Thyroid gland (tissue), 4 donors: ENCODE measurements at regions not wholly inside any gene's neighbourhood (a gene's known extent, or its start where the extent isn't known, plus 50 kb on each side); places are given as distances from the start of the nearest gene placed in this dataset.

Experiments
- DNase-seq, 2 donors: peaks; one replicate each; pipeline ENCODE4 v3.0.0-alpha.2; 2019
- H3K27ac ChIP-seq, 3 donors: fragments of 200-600 bp; sonication (generic); 1 replicate in 2 of 3; 2 replicates in 1 of 3; pipeline ENCODE4 v1.5.1; 2016 to 2019; ENCODE audit warnings: mild to moderate bottlenecking in 1 of 3, moderate library complexity in 1 of 3
- H3K27me3 ChIP-seq: fragments of 200-600 bp; sonication (generic); one replicate; pipeline ENCODE4 v1.5.1; 2019
- H3K36me3 ChIP-seq, 2 donors: fragments of 200-600 bp; sonication (generic); one replicate each; pipeline ENCODE4 v1.5.1; 2016 to 2019
- H3K4me1 ChIP-seq, 2 donors: fragments of 200-600 bp; sonication (generic); one replicate each; pipeline ENCODE4 v1.5.1; 2017 to 2019
- H3K4me3 ChIP-seq, 3 donors: fragments of 200-600 bp; sonication (generic); replicated peaks in 1 of 3; 1 replicate in 2 of 3; 2 replicates in 1 of 3; pipeline ENCODE4 v1.5.1; 2016; ENCODE audit warnings: mild to moderate bottlenecking in 1 of 3
- H3K9me3 ChIP-seq: fragments of 200-600 bp; sonication (generic); one replicate; pipeline ENCODE4 v1.5.1; 2017
- CTCF ChIP-seq, 6 experiments: fragments of 200-600 bp in 3 of 6; fragments of 450-650 bp in 3 of 6; sonication (generic) in 3 of 6; IDR thresholded peaks; one replicate each; pipeline ENCODE4 v1.5.1; 2016 to 2019; ENCODE audit warnings: antibody characterized with exemption in 6 of 6, mild to moderate bottlenecking in 2 of 6, inconsistent platforms in 1 of 6, moderate library complexity in 1 of 6
- POLR2A ChIP-seq, 2 donors: fragments of 450-650 bp; IDR thresholded peaks; one replicate each; pipeline ENCODE4 v1.6.1; 2017; ENCODE audit warnings: antibody characterized with exemption in 2 of 2, mild to moderate bottlenecking in 2 of 2, moderate library complexity in 1 of 2
- WGBS, 2 donors: methylation state at CpG; one replicate each; pipeline ENCODE4 v1.1.5; 2017; 5-methylcytosine and 5-hydroxymethylcytosine counted together
- intact Hi-C: fragments of 100-400 bp; cut with DNase I; formaldehyde crosslinking; loops from one replicate; pipeline ENCODE4 v1.15.1; 2023

DNA sequence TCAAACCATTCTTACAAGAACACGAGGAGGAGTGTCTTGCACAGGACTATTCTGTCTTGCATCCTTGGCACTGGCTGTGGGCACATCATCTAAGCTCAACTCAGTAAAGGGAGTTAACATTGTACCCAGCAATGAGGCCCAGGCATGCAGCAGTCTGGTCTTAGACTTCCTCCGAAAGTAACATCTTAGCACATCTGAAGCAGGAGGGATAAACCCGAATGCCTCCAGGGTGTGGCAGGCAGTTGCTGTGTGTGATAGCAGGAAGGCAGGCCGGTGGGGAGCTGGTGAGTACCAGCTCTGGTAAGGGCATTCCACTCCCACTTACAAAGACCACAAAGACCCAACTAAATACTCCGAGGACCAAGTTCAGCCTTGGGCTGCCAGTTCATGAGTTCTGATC, 206.3 kb downstream of the TSN start:
- 73 to 90% methylated on average over 5 of the region's 5 CpGs for WGBS, 2 donors
- no peak for DNase-seq
- Histone ChIP-seq H3K4me1 (no peaks in the 10 kb centered on the region), H3K4me3 (no peak overlapping the region), H3K27ac (no peak overlapping the region), H3K9me3 (no peaks in the 10 kb centered on the region), H3K27me3 (no peaks in the 10 kb centered on the region), H3K36me3 (no peaks in the 10 kb centered on the region)
- no peak for TF ChIP-seq POLR2A (IDR thresholded peaks at IDR 0.05)
- no peak for TF ChIP-seq CTCF (IDR thresholded peaks at IDR 0.05)
- intact Hi-C loops = no loop called here

DNA sequence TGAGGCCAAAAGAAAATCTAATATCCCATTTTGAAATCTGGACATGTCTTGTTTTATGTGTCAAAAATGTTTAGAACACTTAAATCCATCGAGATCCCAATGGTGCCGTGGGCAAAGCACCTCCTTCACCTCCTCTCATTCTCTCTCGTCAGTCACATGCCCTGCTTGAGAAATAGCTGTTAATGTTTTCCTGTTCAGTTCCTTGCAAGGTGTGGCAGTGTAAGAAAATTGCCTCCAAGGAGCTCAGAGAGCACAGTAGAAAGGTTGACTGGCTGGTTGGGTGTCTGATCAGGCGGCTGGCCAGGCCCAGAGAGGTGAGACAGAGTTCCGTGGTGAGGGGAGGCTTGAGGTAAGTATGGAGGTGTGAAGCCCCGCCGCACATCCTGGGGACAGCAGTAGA, 210.2 kb downstream of the TSN start:
- Histone ChIP-seq H3K9me3 (no peaks in the 10 kb centered on the region), H3K4me3 (no peak overlapping the region), H3K27me3 (no peaks in the 10 kb centered on the region), H3K27ac (no peak overlapping the region), H3K4me1 (no peaks in the 10 kb centered on the region), H3K36me3 (no peaks in the 10 kb centered on the region)
- DNase-seq = no peak
- intact Hi-C loops = no loop called here
- TF ChIP-seq CTCF (IDR thresholded peaks at IDR 0.05) = no peak
- no peak for TF ChIP-seq POLR2A (IDR thresholded peaks at IDR 0.05)
- WGBS, 2 donors = 84 to 85% methylated on average over 7 of the region's 7 CpGs

GRCh38 chr2:121966663-121967062, 211.2 kb downstream of the TSN start:
- Histone ChIP-seq H3K27me3 (no peaks in the 10 kb centered on the region), H3K4me3 (no peak overlapping the region), H3K36me3 (no peaks in the 10 kb centered on the region), H3K4me1 (no peaks in the 10 kb centered on the region), H3K9me3 (no peaks in the 10 kb centered on the region), H3K27ac (no peak overlapping the region)
- no peak for DNase-seq
- TF ChIP-seq POLR2A (IDR thresholded peaks at IDR 0.05) (no peak), CTCF (IDR thresholded peaks at IDR 0.05) (no peak)
- 81 to 89% methylated on average over 3 of the region's 3 CpGs for WGBS, 2 donors
- intact Hi-C loops = no loop called here

GRCh38 chr2:121969166-121969565, 213.7 kb downstream of the TSN start:
- no peaks in the 10 kb centered on the region for H3K9me3 ChIP-seq

More at GRCh38 chr2:121969166-121969565, 213.7 kb downstream of the TSN start:
- no peak for TF ChIP-seq CTCF (IDR thresholded peaks at IDR 0.05)
- TF ChIP-seq POLR2A (IDR thresholded peaks at IDR 0.05) = no peak
- no peaks in the 10 kb centered on the region for H3K27me3 ChIP-seq
- no peaks in the 10 kb centered on the region for H3K36me3 ChIP-seq
- no peak for DNase-seq
- no peak overlapping the region for H3K27ac ChIP-seq
- WGBS, 2 donors = 48 to 50% methylated on average over 5 of the region's 5 CpGs
- intact Hi-C loops = no loop called here
- no peaks in the 10 kb centered on the region for H3K4me1 ChIP-seq
- no peak overlapping the region for H3K4me3 ChIP-seq
